Panc1 (cell line): ENCODE measurements at regions not wholly inside any gene's neighbourhood (a gene's known extent, or its start where the extent isn't known, plus 50 kb on each side); places are given as distances from the start of the nearest gene placed in this dataset.

ENCODE experiments used
- ATAC-seq: fragments of 200-7000 bp; cut with Tn5 transposase; 2 replicates; pipeline ENCODE4 v1.9.1; 2020; ENCODE audit warnings: mild to moderate bottlenecking, moderate library complexity
- BruUV-seq: library from RNA; stranded (reverse); fragments of 400-500 nt; replicated peaks from 2 replicates; lab custom pipeline; 2021; lab: Mats Ljungman, UMichigan
- CTCF ChIA-PET: fragments of 300-600 bp; sonication (Branson Sonifier 250); formaldehyde crosslinking; loops from one replicate; lab custom pipeline; 2022; ENCODE audit warnings: antibody characterized with exemption; lab: Charles Lee
- POLR2A ChIA-PET: fragments of 300-600 bp; sonication (Branson Sonifier 250); formaldehyde crosslinking; loops from one replicate; lab custom pipeline; 2022; ENCODE audit warnings: antibody characterized with exemption; lab: Charles Lee
- DNase-seq: peaks from one replicate; pipeline ENCODE4 v3.0.0-alpha.2; 2010; ENCODE audit warnings: low read depth, low spot score
- H3K27ac ChIP-seq: 2 replicates; pipeline ENCODE4 v1.5.1; 2011; ENCODE audit warnings: mild to moderate bottlenecking, low read length, inconsistent platforms
- H3K27me3 ChIP-seq: fragments of 200-500 bp; sonication (Bioruptor generic); 2 replicates; pipeline ENCODE4 v1.6.0; 2014; ENCODE audit warnings: low read length, inconsistent platforms; ENCODE audit not compliant: control insufficient read depth, insufficient read depth
- H3K36me3 ChIP-seq: fragments of 200-500 bp; sonication (Bioruptor generic); 2 replicates; pipeline ENCODE4 v1.5.1; 2014; ENCODE audit warnings: inconsistent platforms, mild to moderate bottlenecking, low read length, moderate library complexity; ENCODE audit not compliant: control insufficient read depth, insufficient read depth
- H3K4me1 ChIP-seq: 2 replicates; pipeline ENCODE4 v1.5.1; 2011; ENCODE audit warnings: inconsistent platforms, mild to moderate bottlenecking, low read length, moderate library complexity; ENCODE audit not compliant: control insufficient read depth, insufficient read depth
- H3K4me3 ChIP-seq, 2 experiments: 2 replicates each; pipeline ENCODE4 v1.5.1; 2011 to 2012; ENCODE audit warnings: low read depth in 2 of 2, low read length in 2 of 2, mild to moderate bottlenecking in 2 of 2, inconsistent platforms in 1 of 2, moderate library complexity in 1 of 2
- H3K9me3 ChIP-seq: fragments of 200-500 bp; sonication (Bioruptor generic); 2 replicates; pipeline ENCODE4 v1.5.1; 2014; ENCODE audit warnings: low read depth, mild to moderate bottlenecking, inconsistent platforms, low read length, moderate library complexity; ENCODE audit not compliant: control insufficient read depth, insufficient read depth
- CTCF ChIP-seq: fragments of 450-650 bp; IDR thresholded peaks from 2 replicates; pipeline ENCODE4 v1.5.1; 2017; ENCODE audit warnings: mild to moderate bottlenecking
- POLR2AphosphoS5 ChIP-seq: IDR thresholded peaks from 2 replicates; pipeline ENCODE4 v1.6.1; 2012; ENCODE audit warnings: mild to moderate bottlenecking, low read depth, low read length, moderate library complexity
- REST ChIP-seq, 2 experiments: IDR thresholded peaks; 2 replicates each; pipeline ENCODE4 v1.6.1; 2011 to 2012; ENCODE audit warnings: low read depth in 2 of 2, control low read depth in 1 of 2, low read length in 1 of 2, mild to moderate bottlenecking in 1 of 2, moderate library complexity in 1 of 2; ENCODE audit not compliant: insufficient read depth in 1 of 2
- SIN3A ChIP-seq: IDR thresholded peaks from 2 replicates; pipeline ENCODE4 v1.6.1; 2012; ENCODE audit warnings: low read depth, mild to moderate bottlenecking, low read length, moderate library complexity, borderline replicate concordance; ENCODE audit not compliant: insufficient read depth
- TCF7L2 ChIP-seq: IDR thresholded peaks from 2 replicates; pipeline ENCODE4 v1.6.1; 2011; ENCODE audit warnings: mild to moderate bottlenecking, low read depth, low read length, inconsistent platforms
- in situ Hi-C: cut with HindIII; loops from 2 replicates; pipeline ENCODE4 v1.10.0; 2016; ENCODE audit warnings: low sequenced_read_pairs, low pct_unique_long_range_greater_than_20kb
- intact Hi-C: fragments of 100-400 bp; cut with micrococcal nuclease; formaldehyde crosslinking; loops from one replicate; pipeline ENCODE4 v1.10.0; 2022; ENCODE audit not compliant: unreplicated experiment

- CTCF ChIA-PET = no interaction called here
- BruUV-seq = no TSS peak
- Histone ChIP-seq H3K27me3 (no peaks in the 10 kb centered on the region), H3K36me3 (no peaks in the 10 kb centered on the region), H3K27ac (no peak overlapping the region), H3K9me3 (peaks cover 3% of the 10 kb centered on the region; the same call in 1 of the 2 replicates), H3K4me3 (no peak overlapping the region), H3K4me1 (no peaks in the 10 kb centered on the region)
- DNase-seq (no peak), ATAC-seq (no peak)
- TF ChIP-seq CTCF (no peak), REST (IDR thresholded peaks at IDR 0.05; ENCODE audit: insufficient read depth in 1 of 2, low read depth in 2 of 2, low read length in 1 of 2) (no peak), POLR2AphosphoS5 (no peak), SIN3A (no peak), TCF7L2 (no peak)
- in situ Hi-C loops = no loop called here
- intact Hi-C loops = no loop called here
- POLR2A ChIA-PET = no interaction called here
Observed at GRCh38 chr12:60223242-60223641, 627.4 kb downstream of the SLC16A7 start.

GRCh38 chr12:60225216-60226000 is 629.6 kb downstream of the SLC16A7 start:
- Histone ChIP-seq H3K27me3 (no peaks in the 10 kb centered on the region), H3K9me3 (peaks cover 3% of the 10 kb centered on the region; the same call in 1 of the 2 replicates), H3K36me3 (no peaks in the 10 kb centered on the region), H3K4me3 (no peak overlapping the region), H3K27ac (no peak overlapping the region), H3K4me1 (no peaks in the 10 kb centered on the region)
- intact Hi-C loops = no loop called here
- no TSS peak for BruUV-seq
- ATAC-seq (no peak), DNase-seq (no peak)
- ChIA-PET POLR2A (no interaction called here), CTCF (no interaction called here)
- TF ChIP-seq CTCF (no peak), POLR2AphosphoS5 (no peak), TCF7L2 (no peak), REST (IDR thresholded peaks at IDR 0.05; ENCODE audit: insufficient read depth in 1 of 2, low read depth in 2 of 2, low read length in 1 of 2) (no peak), SIN3A (no peak)
- in situ Hi-C loops = no loop called here
